GM13976 (cell line): ENCODE measurements at regions not wholly inside any gene's neighbourhood (a gene's known extent, or its start where the extent isn't known, plus 50 kb on each side); places are given as distances from the start of the nearest gene placed in this dataset.

Experiments
- DNase-seq: peaks from one replicate; pipeline ENCODE4 v3.0.0; 2012; ENCODE audit warnings: low spot score
- CTCF ChIP-seq: IDR thresholded peaks from 2 replicates; pipeline ENCODE4 v1.5.1; 2012; ENCODE audit warnings: borderline replicate concordance, mild to moderate bottlenecking; ENCODE audit not compliant: insufficient read depth; ENCODE audit errors: extremely low read depth, missing control alignments, control extremely low read depth
- in situ Hi-C: fragments of 300-500 bp; cut with MboI; formaldehyde crosslinking; loops from one replicate; pipeline ENCODE4 v1.12.0; 2022; ENCODE audit warnings: low sequenced_read_pairs, mixed read lengths, inconsistent platforms; ENCODE audit not compliant: unreplicated experiment

GRCh38 chr9:26551971-26552370 lies 340.6 kb downstream of the CAAP1 start:
- in situ Hi-C loops, result no loop called here
- no peak for DNase-seq
- TF ChIP-seq CTCF, result no peak

GRCh38 chr9:26551451-26551850 lies 341.2 kb downstream of the CAAP1 start:
- in situ Hi-C loops, result no loop called here

GRCh38 chr9:26548781-26549290 lies 343.8 kb downstream of the CAAP1 start:
- in situ Hi-C loops, result no loop called here
- no peak for TF ChIP-seq CTCF
- no peak for DNase-seq

More at GRCh38 chr9:26551451-26551850, 341.2 kb downstream of the CAAP1 start:
- no peak for DNase-seq
- no peak for TF ChIP-seq CTCF

- in situ Hi-C loops, result no loop called here
- no peak for DNase-seq
- TF ChIP-seq CTCF, result no peak
Measured at GRCh38 chr9:26539867-26540493, 352.6 kb downstream of the CAAP1 start.

GRCh38 chr9:26537211-26537610 lies 355.4 kb downstream of the CAAP1 start:
- in situ Hi-C loops, result no loop called here
- no peak for DNase-seq
- TF ChIP-seq CTCF, result no peak

GRCh38 chr9:26535151-26535550 lies 357.5 kb downstream of the CAAP1 start:
- no peak for DNase-seq
- in situ Hi-C loops, result no loop called here
- no peak for TF ChIP-seq CTCF
